IMR-90 (cell line): ENCODE measurements at regions not wholly inside any gene's neighbourhood (a gene's known extent, or its start where the extent isn't known, plus 50 kb on each side); places are given as distances from the start of the nearest gene placed in this dataset.
A peak's percentile ranks its signal among the peaks of the same experiment; 100 is the strongest.

ENCODE experiments used
- ATAC-seq: fragments of 200-7000 bp; cut with Tn5 transposase; 2 replicates; pipeline ENCODE4 v1.9.1; 2020; ENCODE audit warnings: low read depth, mild to moderate bottlenecking, moderate library complexity
- BruUV-seq: library from RNA; stranded (reverse); fragments of 400-500 nt; replicated peaks from 2 replicates; lab custom pipeline; 2021; lab: Mats Ljungman, UMichigan
- CTCF ChIA-PET: fragments of 300-600 bp; formaldehyde crosslinking; extraction: SDS; loops from one replicate; lab custom pipeline; 2021; ENCODE audit warnings: antibody characterized with exemption; lab: Yijun Ruan, JAX
- POLR2A ChIA-PET: fragments of 300-600 bp; sonication (Branson Sonifier 250); formaldehyde crosslinking; loops from one replicate; lab custom pipeline; 2022; ENCODE audit warnings: antibody characterized with exemption; ENCODE audit not compliant: unreplicated experiment; lab: Charles Lee
- DNase-seq: peaks from one replicate; pipeline ENCODE4 v3.0.0; 2013
- H2AFZ ChIP-seq: replicated peaks from 2 replicates; pipeline ENCODE3; 2013; ENCODE audit warnings: low read length, mild to moderate bottlenecking; ENCODE audit not compliant: poor library complexity
- H2AK5ac ChIP-seq: 2 replicates; pipeline ENCODE4 v1.6.1; 2013; ENCODE audit warnings: low read depth, low read length, inconsistent platforms
- H2AK9ac ChIP-seq: replicated peaks from 2 replicates; pipeline ENCODE3; 2013; ENCODE audit warnings: mild to moderate bottlenecking, low read depth, low read length, moderate library complexity; ENCODE audit not compliant: poor library complexity
- H2BK120ac ChIP-seq: 2 replicates; pipeline ENCODE4 v1.6.1; 2013; ENCODE audit warnings: low read depth, low read length, inconsistent platforms
- H2BK15ac ChIP-seq: 3 replicates; pipeline ENCODE4 v1.6.1; 2013; ENCODE audit warnings: low read depth, low read length, inconsistent platforms
- H2BK20ac ChIP-seq: 2 replicates; pipeline ENCODE4 v1.6.1; 2013; ENCODE audit warnings: low read depth, mild to moderate bottlenecking, inconsistent platforms, low read length, moderate library complexity
- H2BK5ac ChIP-seq: 2 replicates; pipeline ENCODE4 v1.6.1; 2013; ENCODE audit warnings: mild to moderate bottlenecking, low read depth, low read length, inconsistent platforms; ENCODE audit not compliant: poor library complexity, severe bottlenecking
- H3K14ac ChIP-seq: replicated peaks from 2 replicates; pipeline ENCODE4 v1.6.1; 2013; ENCODE audit warnings: low read depth, low read length, inconsistent platforms
- H3K18ac ChIP-seq: 2 replicates; pipeline ENCODE4 v1.6.1; 2013; ENCODE audit warnings: low read depth, low read length, control low read depth
- H3K23ac ChIP-seq: 2 replicates; pipeline ENCODE4 v1.6.1; 2013; ENCODE audit warnings: low read depth, low read length, inconsistent platforms
- H3K27ac ChIP-seq: 2 replicates; pipeline ENCODE4 v1.5.1; 2013; ENCODE audit warnings: mild to moderate bottlenecking, control low read depth, low read length; ENCODE audit not compliant: insufficient read depth
- H3K27me3 ChIP-seq: 2 replicates; pipeline ENCODE4 v1.6.1; 2013; ENCODE audit warnings: low read length; ENCODE audit not compliant: control insufficient read depth, insufficient read depth
- H3K36me3 ChIP-seq: 2 replicates; pipeline ENCODE4 v1.6.1; 2013; ENCODE audit warnings: low read length, mixed read lengths; ENCODE audit not compliant: control insufficient read depth, insufficient read depth
- H3K4ac ChIP-seq: 2 replicates; pipeline ENCODE4 v1.6.1; 2013; ENCODE audit warnings: low read depth, low read length, inconsistent platforms
- H3K4me1 ChIP-seq: 2 replicates; pipeline ENCODE4 v1.6.1; 2013; ENCODE audit warnings: low read length, mixed read lengths; ENCODE audit not compliant: control insufficient read depth, insufficient read depth
- H3K4me2 ChIP-seq: 2 replicates; pipeline ENCODE4 v1.6.1; 2013; ENCODE audit warnings: low read depth, mild to moderate bottlenecking, control low read depth, low read length, moderate library complexity
- H3K4me3 ChIP-seq: 2 replicates; pipeline ENCODE4 v1.5.1; 2013; ENCODE audit warnings: low read depth, mild to moderate bottlenecking, control low read depth, low read length, moderate library complexity; ENCODE audit not compliant: insufficient read depth
- H3K56ac ChIP-seq: 2 replicates; pipeline ENCODE4 v1.6.1; 2013; ENCODE audit warnings: low read length, inconsistent platforms; ENCODE audit not compliant: insufficient read depth; ENCODE audit errors: extremely low read depth
- H3K79me1 ChIP-seq, 2 experiments: 2 replicates each; pipeline ENCODE4 v1.6.1; 2013; ENCODE audit warnings: low read length in 2 of 2, inconsistent platforms in 1 of 2, low read depth in 1 of 2
- H3K9ac ChIP-seq: 2 replicates; pipeline ENCODE4 v1.6.1; 2013; ENCODE audit warnings: low read depth, low read length, control low read depth
- H3K9me1 ChIP-seq: 2 replicates; pipeline ENCODE4 v1.6.1; 2013; ENCODE audit warnings: low read length, inconsistent platforms; ENCODE audit not compliant: insufficient read depth
- H3K9me3 ChIP-seq: 2 replicates; pipeline ENCODE4 v1.6.1; 2013; ENCODE audit warnings: low read length; ENCODE audit not compliant: control insufficient read depth, insufficient read depth
- H4K20me1 ChIP-seq: 2 replicates; pipeline ENCODE4 v1.6.1; 2013; ENCODE audit warnings: low read length, inconsistent platforms; ENCODE audit not compliant: insufficient read depth
- H4K5ac ChIP-seq: 2 replicates; pipeline ENCODE4 v1.6.1; 2013; ENCODE audit warnings: mild to moderate bottlenecking, low read depth, low read length, control low read depth
- H4K8ac ChIP-seq, 2 experiments: 2 replicates each; pipeline ENCODE4 v1.6.1; 2013; ENCODE audit warnings: low read depth in 2 of 2, low read length in 2 of 2, control low read depth in 1 of 2, inconsistent platforms in 1 of 2
- H4K91ac ChIP-seq: 2 replicates; pipeline ENCODE4 v1.6.1; 2013; ENCODE audit warnings: low read depth, low read length, inconsistent platforms; ENCODE audit not compliant: insufficient read depth
- CEBPB ChIP-seq: IDR thresholded peaks from 2 replicates; pipeline ENCODE4 v1.6.1; 2012; ENCODE audit warnings: low read depth, low read length, improper control_type of control experiment
- RAD21 ChIP-seq: IDR thresholded peaks from 2 replicates; pipeline ENCODE4 v1.6.1; 2012; ENCODE audit warnings: low read length, improper control_type of control experiment
- WGBS, 2 experiments: methylation state at CpG; one replicate each; pipeline versions ENCODE4 v1.1.5 to v1.1.7; 2013; ENCODE audit warnings: missing lambda C conversion rate in 2 of 2; ENCODE audit not compliant: insufficient read length in 1 of 2; ENCODE audit errors: extremely low coverage in 2 of 2; 5-methylcytosine and 5-hydroxymethylcytosine counted together
- dilution Hi-C: fragments of 300-500 bp; cut with HindIII; formaldehyde crosslinking; loops from one replicate; pipeline ENCODE4 v1.14.3; 2018; ENCODE audit warnings: low sequenced_read_pairs; ENCODE audit not compliant: unreplicated experiment
- in situ Hi-C: fragments of 300-500 bp; cut with MboI; formaldehyde crosslinking; loops from 3 replicates; pipeline ENCODE4 v1.14.3; 2019; ENCODE audit warnings: low sequenced_read_pairs, inconsistent platforms, mixed read lengths
- intact Hi-C: fragments of 100-400 bp; cut with micrococcal nuclease; formaldehyde crosslinking; loops from 2 replicates; pipeline ENCODE4 v1.10.0; 2022
- TF ChIP-seq, protein P1 (sequence below): fragments of 150-350 bp; IDR thresholded peaks from 2 replicates; pipeline ENCODE4 v1.6.1; 2016; ENCODE audit warnings: low read depth, mild to moderate bottlenecking, low read length, moderate library complexity, borderline replicate concordance
- TF ChIP-seq, protein P2 (sequence below): conservative IDR thresholded peaks from 2 replicates; pipeline ENCODE4 v1.5.1; 2012; ENCODE audit warnings: mild to moderate bottlenecking, low read depth, low read length, improper control_type of control experiment

DNA sequence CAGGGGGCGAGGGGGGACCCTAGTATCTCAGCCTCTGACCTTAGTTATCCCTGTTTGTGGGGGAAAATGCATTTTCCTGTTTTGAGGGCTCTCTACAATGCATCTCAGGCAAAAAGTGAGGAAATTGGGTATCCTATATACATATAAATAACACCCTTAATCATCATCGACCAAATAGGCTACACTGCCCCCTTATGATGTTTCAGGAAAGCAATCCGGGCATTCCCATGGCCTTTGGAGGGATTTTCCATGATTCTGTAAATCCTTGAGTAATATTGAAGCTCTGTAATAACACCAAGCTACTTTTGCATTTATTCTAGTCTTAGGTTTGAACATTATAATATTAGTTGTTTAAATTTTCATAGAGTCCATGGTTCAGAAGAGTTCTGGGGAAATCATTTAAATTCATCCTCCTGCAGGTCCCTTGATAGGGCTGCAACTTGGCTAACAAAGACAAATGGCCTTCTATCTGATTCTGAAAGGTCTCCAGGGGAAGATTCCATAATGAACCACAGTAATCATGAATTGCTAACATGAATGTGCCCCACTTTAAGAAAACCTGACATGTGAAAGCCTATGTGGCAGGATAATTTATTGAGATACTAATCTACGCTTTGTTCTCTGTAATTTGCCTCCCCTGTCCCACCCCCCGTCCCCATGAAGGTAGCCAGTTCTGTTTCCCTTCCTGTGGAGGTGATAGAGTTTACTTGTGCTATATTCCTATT, 91.5 kb upstream of the SCOC start:
- H3K79me1 ChIP-seq = no peaks in the 10 kb centered on the region
- H3K18ac ChIP-seq = no peak overlapping the region
- H3K4me1 ChIP-seq = no peaks in the 10 kb centered on the region
- H2BK120ac ChIP-seq = no peak overlapping the region
- H4K91ac ChIP-seq = no peak overlapping the region
- H2BK20ac ChIP-seq = no peak overlapping the region
- in situ Hi-C loops (no loop called here), dilution Hi-C loops (no loop called here), intact Hi-C loops (no loop called here)
- H3K14ac ChIP-seq = no peak overlapping the region
- no peak overlapping the region for H3K23ac ChIP-seq
- no peak overlapping the region for H4K5ac ChIP-seq
- H2AFZ ChIP-seq = no peak overlapping the region
- H3K9ac ChIP-seq = no peak overlapping the region
- no peak overlapping the region for H3K4me3 ChIP-seq
- no peak overlapping the region for H3K4ac ChIP-seq
- no TSS peak for BruUV-seq
- H3K4me2 ChIP-seq = no peak overlapping the region
- no peak overlapping the region for H2BK5ac ChIP-seq
- no peak overlapping the region for H3K56ac ChIP-seq
- no peak overlapping the region for H2BK15ac ChIP-seq
- 0 out of 2 replicates have a peak overlapping the region, but pooled peaks have one; percentile 58 for H2AK5ac ChIP-seq
- no peaks in the 10 kb centered on the region for H3K36me3 ChIP-seq
- H4K8ac ChIP-seq = no peak overlapping the region
- no peak overlapping the region for H3K27ac ChIP-seq
- no peaks in the 10 kb centered on the region for H3K9me1 ChIP-seq
- TF ChIP-seq CEBPB (no peak), RAD21 (peak; percentile 22; the same call in 1 of the 2 replicates)
- TF ChIP-seq, protein P1, sequence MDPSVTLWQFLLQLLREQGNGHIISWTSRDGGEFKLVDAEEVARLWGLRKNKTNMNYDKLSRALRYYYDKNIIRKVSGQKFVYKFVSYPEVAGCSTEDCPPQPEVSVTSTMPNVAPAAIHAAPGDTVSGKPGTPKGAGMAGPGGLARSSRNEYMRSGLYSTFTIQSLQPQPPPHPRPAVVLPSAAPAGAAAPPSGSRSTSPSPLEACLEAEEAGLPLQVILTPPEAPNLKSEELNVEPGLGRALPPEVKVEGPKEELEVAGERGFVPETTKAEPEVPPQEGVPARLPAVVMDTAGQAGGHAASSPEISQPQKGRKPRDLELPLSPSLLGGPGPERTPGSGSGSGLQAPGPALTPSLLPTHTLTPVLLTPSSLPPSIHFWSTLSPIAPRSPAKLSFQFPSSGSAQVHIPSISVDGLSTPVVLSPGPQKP = no peak
- TF ChIP-seq, protein P2, sequence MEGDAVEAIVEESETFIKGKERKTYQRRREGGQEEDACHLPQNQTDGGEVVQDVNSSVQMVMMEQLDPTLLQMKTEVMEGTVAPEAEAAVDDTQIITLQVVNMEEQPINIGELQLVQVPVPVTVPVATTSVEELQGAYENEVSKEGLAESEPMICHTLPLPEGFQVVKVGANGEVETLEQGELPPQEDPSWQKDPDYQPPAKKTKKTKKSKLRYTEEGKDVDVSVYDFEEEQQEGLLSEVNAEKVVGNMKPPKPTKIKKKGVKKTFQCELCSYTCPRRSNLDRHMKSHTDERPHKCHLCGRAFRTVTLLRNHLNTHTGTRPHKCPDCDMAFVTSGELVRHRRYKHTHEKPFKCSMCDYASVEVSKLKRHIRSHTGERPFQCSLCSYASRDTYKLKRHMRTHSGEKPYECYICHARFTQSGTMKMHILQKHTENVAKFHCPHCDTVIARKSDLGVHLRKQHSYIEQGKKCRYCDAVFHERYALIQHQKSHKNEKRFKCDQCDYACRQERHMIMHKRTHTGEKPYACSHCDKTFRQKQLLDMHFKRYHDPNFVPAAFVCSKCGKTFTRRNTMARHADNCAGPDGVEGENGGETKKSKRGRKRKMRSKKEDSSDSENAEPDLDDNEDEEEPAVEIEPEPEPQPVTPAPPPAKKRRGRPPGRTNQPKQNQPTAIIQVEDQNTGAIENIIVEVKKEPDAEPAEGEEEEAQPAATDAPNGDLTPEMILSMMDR = peak; percentile 27; the same call in 1 of the 2 replicates
- CTCF ChIA-PET = no interaction called here
- no peaks in the 10 kb centered on the region for H4K20me1 ChIP-seq
- peaks cover 25% of the 10 kb centered on the region for H3K27me3 ChIP-seq
- no peaks in the 10 kb centered on the region for H3K9me3 ChIP-seq
- peak; percentile 22 for DNase-seq
- H2AK9ac ChIP-seq = no peak overlapping the region
- WGBS, 2 experiments = no CpG with 5 or more reads among the region's 5 CpGs
- POLR2A ChIA-PET = no interaction called here
- ATAC-seq = no peak
